Fibroblast of upper back skin (primary cell): ENCODE measurements at regions not wholly inside any gene's neighbourhood (a gene's known extent, or its start where the extent isn't known, plus 50 kb on each side); places are given as distances from the start of the nearest gene placed in this dataset.
"Not testable (repeated sequence)": the region's sequence is repeated elsewhere in the genome, so short reads cannot be mapped to it uniquely, and the experiment has no call there.

Experiments
- DNase-seq: peaks from one replicate; pipeline ENCODE4 v3.0.0-alpha.2; 2013

- no peak for DNase-seq
Observed at GRCh38 chr13:28607187-28607955, 51.6 kb upstream of the POMP start.

- no peak for DNase-seq
Observed at GRCh38 chr13:28606466-28606865, 52.5 kb upstream of the POMP start.

- not testable (repeated sequence) for DNase-seq
Observed at GRCh38 chr13:28605147-28605546, 53.8 kb upstream of the POMP start.

- DNase-seq: no peak
Observed at GRCh38 chr13:28603043-28603664, 55.8 kb upstream of the POMP start.

GRCh38 chr13:28602580-28602979 lies 56.4 kb upstream of the POMP start:
- DNase-seq: no peak

GRCh38 chr13:28601581-28601980 lies 57.3 kb upstream of the POMP start:
- no peak for DNase-seq

GRCh38 chr13:28597641-28598040 lies 61.3 kb upstream of the POMP start:
- DNase-seq: no peak

- DNase-seq: no peak
Observed at GRCh38 chr13:28590461-28590860, 68.5 kb upstream of the POMP start.

- no peak for DNase-seq
Observed at GRCh38 chr13:28588296-28588695, 70.6 kb upstream of the POMP start.

- DNase-seq: no peak
Observed at GRCh38 chr13:28587174-28587540, 71.8 kb upstream of the POMP start.

- no peak for DNase-seq
Observed at GRCh38 chr13:28586439-28587173, 72.3 kb upstream of the POMP start.

- no peak for DNase-seq
Observed at GRCh38 chr13:28585561-28585960, 73.4 kb upstream of the POMP start.

GRCh38 chr13:28584873-28585381 lies 74.0 kb upstream of the POMP start:
- DNase-seq: peak; percentile 83

GRCh38 chr13:28583651-28584091 lies 75.3 kb upstream of the POMP start:
- DNase-seq: peak; percentile 60

GRCh38 chr13:28582892-28583240 lies 76.1 kb upstream of the POMP start:
- no peak for DNase-seq

GRCh38 chr13:28582225-28582891 lies 76.6 kb upstream of the POMP start:
- no peak for DNase-seq

GRCh38 chr13:28581451-28581850 lies 77.5 kb upstream of the POMP start:
- no peak for DNase-seq

GRCh38 chr13:28579736-28580135 lies 79.2 kb upstream of the POMP start:
- no peak for DNase-seq

- no peak for DNase-seq
Observed at GRCh38 chr13:28579322-28579721, 79.6 kb upstream of the POMP start.

- no peak for DNase-seq
Observed at GRCh38 chr13:28576067-28576466, 81.1 kb upstream of the FLT1 start.

- no peak for DNase-seq
Observed at GRCh38 chr13:28575200-28575599, 80.3 kb upstream of the FLT1 start.

GRCh38 chr13:28574617-28575142 lies 79.8 kb upstream of the FLT1 start:
- peak; percentile 93 for DNase-seq
